GM10266 (cell line): ENCODE measurements at regions not wholly inside any gene's neighbourhood (a gene's known extent, or its start where the extent isn't known, plus 50 kb on each side); places are given as distances from the start of the nearest gene placed in this dataset.

Experiments
- DNase-seq: peaks from one replicate; pipeline ENCODE4 v3.0.0; 2012; ENCODE audit errors: extremely low spot score
- TF ChIP-seq, protein P1 (sequence below): IDR thresholded peaks from 2 replicates; pipeline ENCODE4 v1.5.1; 2012; ENCODE audit warnings: mild to moderate bottlenecking, low read depth; ENCODE audit not compliant: control insufficient read depth, insufficient read depth; ENCODE audit errors: missing control alignments

DNA sequence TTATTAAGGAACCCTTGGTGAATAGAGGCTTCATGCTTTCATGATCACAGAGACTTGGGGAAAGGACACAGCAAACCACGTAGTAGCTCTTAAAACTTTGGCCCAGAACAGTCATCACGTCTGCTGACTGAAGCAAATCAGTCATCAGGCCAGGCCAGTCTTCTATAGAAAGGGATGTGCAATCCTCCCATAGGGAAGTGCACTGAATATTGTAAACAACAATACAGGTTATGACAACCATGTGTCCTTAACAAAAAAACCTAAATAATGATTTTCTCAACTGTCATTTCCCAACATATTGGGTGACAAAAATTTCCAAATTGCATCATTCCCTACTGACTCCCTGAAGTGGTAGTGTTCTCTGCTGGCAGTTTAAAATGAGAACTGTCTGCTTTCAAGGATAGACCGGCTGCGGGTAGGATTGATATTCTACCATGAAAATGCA, 388.2 kb upstream of the CITED2 start:
- TF ChIP-seq, protein P1, sequence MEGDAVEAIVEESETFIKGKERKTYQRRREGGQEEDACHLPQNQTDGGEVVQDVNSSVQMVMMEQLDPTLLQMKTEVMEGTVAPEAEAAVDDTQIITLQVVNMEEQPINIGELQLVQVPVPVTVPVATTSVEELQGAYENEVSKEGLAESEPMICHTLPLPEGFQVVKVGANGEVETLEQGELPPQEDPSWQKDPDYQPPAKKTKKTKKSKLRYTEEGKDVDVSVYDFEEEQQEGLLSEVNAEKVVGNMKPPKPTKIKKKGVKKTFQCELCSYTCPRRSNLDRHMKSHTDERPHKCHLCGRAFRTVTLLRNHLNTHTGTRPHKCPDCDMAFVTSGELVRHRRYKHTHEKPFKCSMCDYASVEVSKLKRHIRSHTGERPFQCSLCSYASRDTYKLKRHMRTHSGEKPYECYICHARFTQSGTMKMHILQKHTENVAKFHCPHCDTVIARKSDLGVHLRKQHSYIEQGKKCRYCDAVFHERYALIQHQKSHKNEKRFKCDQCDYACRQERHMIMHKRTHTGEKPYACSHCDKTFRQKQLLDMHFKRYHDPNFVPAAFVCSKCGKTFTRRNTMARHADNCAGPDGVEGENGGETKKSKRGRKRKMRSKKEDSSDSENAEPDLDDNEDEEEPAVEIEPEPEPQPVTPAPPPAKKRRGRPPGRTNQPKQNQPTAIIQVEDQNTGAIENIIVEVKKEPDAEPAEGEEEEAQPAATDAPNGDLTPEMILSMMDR: no peak
- no peak for DNase-seq

DNA sequence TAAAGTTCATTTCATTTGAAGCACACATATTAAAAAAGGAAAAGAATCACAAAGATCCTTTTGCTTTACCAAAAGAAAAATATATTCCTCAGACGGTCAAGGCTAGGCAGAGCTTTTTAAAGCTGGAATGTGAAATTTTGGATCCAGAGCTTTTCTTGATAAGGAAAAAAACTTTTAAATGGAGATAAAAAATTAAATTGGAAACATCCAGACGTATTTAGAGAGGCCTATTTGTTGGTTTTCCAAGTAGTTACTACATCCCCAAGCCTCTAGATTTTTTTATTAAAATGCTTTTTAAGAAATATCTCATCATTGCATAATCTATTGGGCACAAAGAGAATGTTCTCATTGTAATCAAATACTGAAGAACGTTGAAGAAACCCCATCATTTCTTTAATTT, 385.7 kb upstream of the CITED2 start:
- no peak for DNase-seq
- TF ChIP-seq, protein P1: no peak

DNA sequence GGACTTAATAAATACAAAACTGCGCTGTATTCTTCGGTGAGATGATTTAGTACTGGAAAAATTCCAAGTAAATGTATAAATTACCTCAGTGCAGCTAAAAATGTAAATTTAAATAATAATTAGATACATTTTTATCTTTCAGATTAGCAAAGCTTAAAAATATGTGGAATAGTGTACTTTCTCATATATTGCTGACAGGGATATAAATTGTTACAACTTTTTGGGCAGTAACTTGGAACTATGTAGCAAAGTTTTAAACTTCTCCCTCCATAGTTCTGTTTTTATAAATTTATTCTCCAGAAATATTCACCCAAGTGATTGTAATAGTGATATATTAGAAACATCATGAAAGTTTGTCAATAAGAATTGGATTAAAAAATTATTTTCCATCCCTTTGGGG, 384.6 kb upstream of the CITED2 start:
- DNase-seq: no peak
- TF ChIP-seq, protein P1: no peak

DNA sequence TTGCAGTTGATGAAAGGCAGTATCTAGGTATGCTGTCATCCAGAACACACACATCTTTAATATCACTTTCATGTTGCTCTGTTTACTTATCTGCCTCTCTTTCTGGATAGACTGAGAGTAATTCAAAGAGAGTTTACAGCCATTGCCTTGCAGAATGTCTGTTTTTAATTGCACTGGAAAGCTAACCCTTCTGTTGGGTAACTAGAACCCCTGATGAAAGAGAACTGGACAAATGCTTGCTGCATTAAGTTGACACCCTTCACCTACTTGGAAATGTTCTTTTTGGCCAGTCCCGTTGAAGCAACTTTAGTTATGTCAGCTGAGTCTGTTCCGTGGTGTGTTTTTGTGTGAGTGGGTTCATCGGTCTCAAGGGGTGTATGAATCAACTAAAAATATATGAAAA, 383.8 kb upstream of the CITED2 start:
- TF ChIP-seq, protein P1: no peak

DNA sequence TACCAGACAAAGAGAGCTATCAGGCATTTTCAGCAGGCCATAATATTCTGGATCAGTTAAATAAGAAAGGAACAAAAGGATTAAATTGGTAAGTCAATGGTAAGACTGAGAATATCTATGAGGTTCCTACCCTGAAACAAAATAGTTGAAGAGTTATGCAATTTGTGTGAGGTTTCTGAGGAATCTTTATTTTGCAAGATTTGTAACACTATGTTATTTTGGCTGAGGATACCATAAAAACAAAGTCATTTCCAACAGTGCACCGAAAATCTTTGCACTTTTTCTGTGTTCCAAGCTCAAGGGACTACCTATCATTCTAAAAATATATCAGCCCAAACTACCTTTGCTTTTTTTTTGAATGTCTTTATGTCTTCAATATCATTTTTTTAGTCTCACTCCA, 383.3 kb upstream of the CITED2 start:
- no peak for DNase-seq
- TF ChIP-seq, protein P1: no peak

More for the DNA sequence above, 383.8 kb upstream of the CITED2 start:
- no peak for DNase-seq

DNA sequence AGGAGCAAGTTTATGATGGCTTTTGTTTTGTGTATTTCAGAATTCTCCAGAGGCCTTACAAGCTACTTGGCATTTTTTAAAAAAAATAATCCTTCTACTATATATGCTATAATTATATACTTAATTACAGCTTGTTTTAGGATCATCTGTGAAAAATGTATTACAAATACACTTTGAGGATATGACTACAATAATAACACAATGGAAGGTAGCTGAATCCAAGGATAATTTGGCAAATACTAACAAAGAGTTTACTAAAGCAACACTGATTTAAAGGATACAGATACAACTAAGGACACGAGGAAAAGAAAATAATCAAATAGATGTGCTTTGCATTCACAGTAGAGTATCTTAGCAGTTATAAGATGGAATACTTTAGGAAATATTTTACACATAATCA, 381.9 kb upstream of the CITED2 start:
- TF ChIP-seq, protein P1: no peak
- DNase-seq: no peak

DNA sequence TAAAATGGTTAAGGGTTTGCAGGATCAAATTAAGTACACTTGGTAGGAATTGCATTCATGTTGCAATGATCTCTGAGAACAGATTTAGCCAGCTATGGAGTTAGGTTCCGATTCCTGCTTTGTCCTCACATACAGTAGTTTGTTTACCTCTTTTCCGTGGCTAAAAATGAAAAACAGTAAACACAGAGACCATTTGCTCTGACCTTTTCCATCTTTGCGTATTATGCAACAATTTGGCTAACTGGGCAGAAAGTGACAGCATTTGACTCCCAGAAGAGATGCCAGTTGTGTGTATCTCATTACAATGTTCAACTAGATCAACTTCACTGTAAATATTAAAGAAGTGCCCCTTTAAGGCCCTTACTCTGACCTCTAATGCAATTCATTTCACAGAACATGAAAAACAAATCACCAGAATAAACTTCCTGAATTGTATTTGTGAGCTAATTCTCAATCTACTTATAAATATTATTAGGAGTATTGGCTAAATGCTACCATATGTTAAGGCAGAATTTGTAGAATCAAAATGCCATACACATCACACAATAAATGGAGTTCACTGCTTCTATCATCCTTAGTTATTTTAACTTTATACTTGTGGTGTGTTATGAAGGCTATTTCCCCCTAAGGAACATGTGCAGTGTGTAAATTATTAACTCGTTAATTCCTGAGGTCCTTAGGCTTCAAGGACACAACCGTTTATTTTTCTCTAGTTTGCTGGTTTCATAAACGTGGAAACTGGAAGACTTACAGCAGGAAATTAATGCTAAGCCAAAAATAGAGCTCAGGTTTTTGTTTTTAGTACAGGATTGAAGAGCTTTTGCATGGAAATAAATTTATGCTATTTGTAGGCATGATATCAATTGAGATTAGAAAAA, 380.7 kb upstream of the CITED2 start:
- no peak for DNase-seq
- TF ChIP-seq, protein P1: no peak
